ENCODE measurements at regions not wholly inside any gene's neighbourhood (a gene's known extent, or its start where the extent isn't known, plus 50 kb on each side); places are given as distances from the start of the nearest gene placed in this dataset.
A peak's percentile ranks its signal among the peaks of the same experiment; 100 is the strongest.

DNA sequence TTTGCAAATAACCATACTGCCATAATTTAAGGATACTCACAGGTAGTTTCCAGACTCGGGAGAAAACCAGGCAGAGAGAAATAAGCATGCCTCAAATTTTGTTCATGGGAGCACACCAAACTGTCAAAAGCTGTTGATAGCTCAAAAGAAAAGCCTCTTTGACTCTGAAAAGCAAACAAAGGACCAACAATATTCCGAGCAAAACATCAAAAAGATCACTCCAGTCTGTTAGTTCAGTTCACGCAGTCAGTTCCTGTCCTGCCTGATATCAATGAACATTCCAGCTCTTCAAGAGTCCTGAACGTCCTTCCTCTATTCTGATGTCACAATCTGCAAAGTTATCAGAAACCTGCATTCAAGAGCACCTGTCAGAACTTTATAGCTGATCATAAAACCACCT, 78.7 kb downstream of the RRM2 start:
- DNase-seq (ENCODE audit: low read depth): no peak

GRCh38 chr2:10202131-10202665, 79.7 kb downstream of the RRM2 start:
- no peak for DNase-seq (ENCODE audit: low read depth)

DNA sequence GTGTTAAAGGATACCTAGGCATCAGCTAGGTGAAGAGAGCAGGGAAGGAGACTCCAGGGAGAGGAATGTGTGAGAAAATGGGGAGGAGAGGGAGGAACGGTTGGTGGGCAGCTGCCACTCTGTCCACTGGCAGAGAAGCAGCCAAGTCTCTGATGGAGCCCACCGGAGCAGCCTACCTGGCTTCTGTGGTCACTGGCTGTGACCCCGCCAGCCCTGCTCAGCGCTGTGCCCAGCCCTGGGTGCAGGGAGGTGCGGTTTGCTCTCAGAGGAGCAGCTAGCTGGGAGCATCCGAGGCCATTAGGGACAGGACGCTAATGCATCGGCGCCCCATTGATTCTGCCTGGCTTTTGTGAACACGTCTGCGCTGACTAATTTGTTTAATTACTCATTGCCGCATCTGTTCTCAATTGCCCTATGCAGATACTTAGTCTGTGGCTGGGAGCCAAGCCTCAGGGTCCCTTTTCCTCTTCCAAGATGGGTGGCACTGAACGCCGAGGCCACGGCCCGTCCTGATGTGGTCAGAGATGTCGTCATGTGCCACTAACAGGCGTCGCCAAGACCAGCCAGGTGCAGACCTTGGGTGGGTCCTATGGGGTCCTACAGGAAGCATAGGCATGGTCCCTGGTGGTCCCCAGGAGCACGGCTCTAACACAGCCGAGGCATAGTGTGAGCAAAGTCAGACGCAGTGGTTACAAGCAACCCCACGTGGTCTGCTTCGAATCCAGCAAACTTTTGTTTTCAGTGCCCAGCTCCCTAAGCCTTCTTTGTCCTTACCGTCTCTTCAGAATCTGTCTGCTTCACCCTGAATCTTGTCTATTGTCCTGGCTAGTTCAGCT, 82.0 kb downstream of the RRM2 start:
- DNase-seq (ENCODE audit: low read depth): no peak

DNA sequence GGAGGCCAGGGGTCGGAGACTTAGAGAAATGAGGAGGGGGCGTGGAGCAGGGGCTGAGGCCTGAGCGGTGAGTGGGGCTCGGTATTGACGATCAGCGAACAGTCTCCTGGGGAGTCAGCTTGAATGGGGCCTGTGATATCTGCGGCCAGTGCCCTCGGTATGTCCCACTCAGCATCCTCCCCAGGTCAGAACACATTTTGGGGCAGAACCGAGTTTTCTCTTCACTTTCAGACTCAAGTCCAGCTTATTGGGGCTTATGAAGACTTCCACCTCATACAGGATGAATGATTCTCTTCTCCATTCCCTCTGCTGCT, 82.6 kb downstream of the RRM2 start:
- no peak for DNase-seq (ENCODE audit: low read depth)

DNA sequence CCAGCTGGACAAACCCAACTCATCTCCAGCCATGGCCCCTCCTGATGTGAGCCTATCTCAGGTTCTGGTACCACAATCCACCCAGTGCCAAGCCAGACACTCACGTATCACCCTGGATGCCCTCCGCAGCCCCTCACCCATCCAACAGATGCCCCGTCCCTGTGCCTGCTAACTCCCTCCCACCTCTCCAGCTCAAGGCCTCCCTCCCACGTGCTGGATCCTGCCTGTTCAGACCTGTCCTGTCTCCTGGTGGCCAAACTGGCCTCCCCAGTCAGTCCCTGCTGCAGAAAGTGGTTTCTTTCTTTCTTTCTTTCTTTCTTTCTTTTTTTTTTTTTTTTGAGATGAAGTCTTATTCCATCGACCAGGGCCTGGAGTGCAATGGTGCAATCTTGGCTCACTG, 86.2 kb downstream of the RRM2 start:
- no peak for DNase-seq (ENCODE audit: low read depth)

DNA sequence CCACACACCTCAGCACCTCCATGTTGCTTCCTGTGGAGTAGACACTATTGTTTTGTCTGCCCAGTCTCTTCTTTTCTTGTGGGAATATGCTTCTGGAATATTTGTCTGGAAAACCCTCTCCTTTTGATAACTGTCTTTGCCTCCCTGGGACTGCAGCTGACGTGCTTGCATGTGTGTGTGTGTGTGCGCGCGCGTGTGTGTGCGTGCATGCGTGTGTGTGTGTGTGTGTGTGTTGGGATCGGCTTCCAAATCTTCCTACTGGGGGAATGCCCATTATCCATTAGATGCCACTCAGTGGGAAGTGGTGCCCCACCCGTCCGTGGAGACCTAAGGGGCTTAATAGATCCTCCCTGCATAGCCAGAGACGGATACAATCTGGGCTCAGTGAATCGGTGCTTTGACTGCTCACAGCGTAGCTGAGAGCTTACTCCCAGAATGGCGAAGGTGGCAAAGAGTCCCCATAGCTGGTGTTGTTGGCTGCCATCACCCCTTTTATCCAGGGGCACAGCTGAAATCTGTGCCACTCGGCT, 86.9 kb downstream of the RRM2 start:
- no peak for DNase-seq (ENCODE audit: low read depth)

GRCh38 chr2:10210336-10210735, 87.8 kb downstream of the RRM2 start:
- no peak for DNase-seq (ENCODE audit: low read depth)

DNA sequence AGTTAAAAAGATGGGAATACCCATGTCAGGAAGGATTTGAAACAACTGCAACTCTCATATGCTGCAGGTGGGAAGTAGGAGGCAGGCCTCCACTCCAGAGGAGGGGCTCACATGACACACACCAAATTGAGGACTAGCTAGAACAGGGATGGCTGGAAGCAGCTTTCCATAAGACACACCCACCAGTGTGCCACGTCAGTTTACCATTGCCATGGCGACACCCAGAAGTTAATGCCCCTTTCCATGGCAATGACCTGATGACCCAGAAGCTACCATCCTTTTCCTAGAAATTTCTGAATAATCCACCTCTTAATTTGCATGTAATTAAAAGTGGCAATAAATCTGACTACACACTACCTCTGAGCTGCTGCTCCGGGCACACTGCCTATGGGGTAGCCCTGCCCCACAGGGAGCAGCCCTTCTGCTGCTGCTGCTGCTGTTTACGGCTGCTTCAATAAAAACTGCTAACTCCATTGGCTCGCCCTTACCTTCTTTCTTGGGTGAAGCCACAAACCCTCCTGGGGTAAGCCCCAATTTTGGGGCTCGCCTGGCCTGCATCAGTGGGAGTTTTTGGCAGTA, 89.4 kb downstream of the RRM2 start:
- no peak for DNase-seq (ENCODE audit: low read depth)

DNA sequence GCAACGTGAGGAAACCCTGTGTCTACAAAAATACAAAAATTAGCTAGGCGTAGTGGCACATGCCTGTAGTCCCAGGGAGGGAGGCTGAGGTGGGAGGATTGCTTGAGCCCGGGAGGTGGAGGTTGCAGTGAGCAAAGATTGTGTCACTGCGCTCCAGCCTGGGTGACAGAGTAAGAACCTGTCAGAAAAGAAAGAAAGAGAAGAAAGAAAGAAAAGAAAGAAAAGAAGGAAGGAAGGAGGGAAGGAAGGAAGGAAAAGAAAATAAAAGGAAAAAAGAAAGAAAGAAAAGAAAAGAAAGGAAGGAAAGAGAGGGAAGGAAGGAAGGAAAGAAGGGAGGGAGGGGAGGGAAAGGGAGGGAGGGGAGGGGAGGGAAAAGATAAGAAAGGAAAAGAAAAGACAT, 89.9 kb upstream of the HPCAL1 start:
- DNase-seq (ENCODE audit: low read depth): no peak

DNA sequence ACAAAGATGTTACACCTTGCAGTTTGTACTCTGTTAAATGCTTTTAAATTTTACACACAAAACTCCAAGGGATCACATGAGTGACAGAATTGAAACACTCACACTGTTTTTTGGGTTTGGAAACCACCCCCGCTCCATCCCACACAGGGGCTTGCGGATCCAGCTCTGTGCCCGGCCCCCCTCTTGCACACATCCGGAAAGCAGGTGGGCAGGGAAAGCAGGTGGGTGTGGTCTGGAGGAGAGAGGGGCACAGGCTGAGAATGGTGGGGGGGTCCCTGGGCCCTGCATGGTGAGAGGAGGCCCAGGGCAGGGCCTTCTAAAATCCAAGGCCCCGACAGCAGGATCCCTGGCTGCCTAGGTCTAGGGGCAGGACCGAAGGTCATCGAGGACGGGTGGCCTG, 88.5 kb upstream of the HPCAL1 start:
- DNase-seq (ENCODE audit: low read depth): no peak

GRCh38 chr2:10215393-10215935, 87.2 kb upstream of the HPCAL1 start:
- DNase-seq (ENCODE audit: low read depth): no peak

- DNase-seq (ENCODE audit: low read depth): no peak
These were observed 85.8 kb upstream of the HPCAL1 start for GRCh38 chr2:10216677-10217488.

DNA sequence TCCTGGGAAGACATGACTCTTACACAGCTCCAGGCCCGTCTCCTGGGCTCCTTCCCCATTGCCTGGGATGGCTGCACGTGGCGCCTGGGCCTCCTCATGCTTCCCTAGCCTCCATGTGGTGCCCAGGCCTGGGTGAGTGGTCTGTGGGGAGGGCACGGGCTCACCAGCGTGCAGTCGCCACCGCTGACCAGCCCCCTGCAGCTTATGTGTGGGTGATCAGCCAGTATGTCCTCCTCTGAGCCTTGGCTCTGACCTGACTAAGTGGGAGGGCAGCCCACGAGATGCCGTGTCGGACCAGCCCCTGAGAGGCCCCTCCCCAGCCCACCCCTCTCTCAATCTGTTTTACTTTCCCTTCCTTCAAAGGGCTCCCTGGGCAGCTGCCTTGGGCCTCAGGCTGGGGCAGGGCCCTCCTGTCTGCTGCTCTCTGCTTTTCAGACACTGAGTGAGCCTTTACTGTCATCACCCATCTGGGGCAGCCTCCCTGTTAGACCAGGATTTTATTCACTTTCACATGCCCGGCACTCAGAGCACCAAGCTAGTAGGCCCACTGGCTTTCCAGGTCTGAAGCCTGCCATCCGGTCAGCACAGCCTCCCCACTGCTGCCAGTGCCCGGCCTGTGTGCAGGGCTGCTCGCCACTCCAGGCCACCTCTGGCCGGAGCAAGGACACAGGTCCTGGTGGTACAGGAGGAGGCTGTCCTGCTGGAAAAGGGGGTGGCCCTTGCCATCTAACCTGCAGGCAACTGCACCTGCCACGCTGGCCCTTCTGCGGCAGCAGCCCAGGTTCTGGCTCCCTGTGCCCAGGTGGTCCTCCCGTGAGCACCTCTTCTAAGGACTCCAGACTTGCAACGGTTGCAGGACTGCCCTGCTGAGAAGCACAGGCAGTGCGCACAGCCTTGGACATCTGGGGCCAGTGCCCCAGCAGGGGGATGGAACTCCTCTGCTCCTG, 84.9 kb upstream of the HPCAL1 start:
- DNase-seq (ENCODE audit: low read depth): no peak

DNA sequence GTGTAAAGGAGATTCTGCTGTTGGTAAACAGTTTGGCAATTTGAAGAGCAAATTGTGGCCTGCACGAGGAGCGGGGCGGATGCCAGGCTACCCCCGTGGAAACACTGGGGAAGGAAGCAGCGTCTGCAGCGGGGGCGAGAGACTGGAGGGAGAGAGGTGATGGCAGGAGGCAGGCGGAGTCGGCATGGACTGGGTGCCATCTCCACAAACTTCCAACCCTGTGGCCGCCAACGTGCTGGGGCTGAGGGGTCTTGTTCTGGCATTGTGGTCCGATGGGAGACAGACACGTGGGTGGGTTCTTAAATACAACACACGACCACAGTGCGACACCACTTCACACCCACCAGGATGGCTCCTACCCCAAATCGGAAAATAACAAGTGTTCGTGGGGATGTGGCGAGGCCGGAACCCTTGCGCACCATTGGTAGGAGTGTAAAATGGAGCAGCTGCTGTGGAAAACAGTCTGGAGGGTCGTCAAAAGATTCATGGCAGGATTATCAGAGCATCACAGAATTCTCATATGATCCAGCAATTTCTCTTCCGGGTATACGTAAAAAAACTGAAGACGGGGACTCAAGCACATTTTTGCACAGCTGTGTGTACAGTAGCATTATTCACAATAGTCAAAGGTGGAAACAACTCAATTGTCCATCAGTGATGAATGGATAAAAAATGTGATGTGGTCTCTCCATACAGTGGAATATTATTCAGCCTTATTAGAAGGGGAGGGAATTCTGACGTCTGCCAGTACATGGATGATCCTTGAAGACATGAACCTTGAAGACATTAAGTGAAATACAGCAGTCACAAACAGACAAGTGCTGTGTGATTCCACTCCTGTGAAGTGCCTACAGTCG, 82.4 kb upstream of the HPCAL1 start:
- no peak for DNase-seq (ENCODE audit: low read depth)

GRCh38 chr2:10220902-10221391, 81.8 kb upstream of the HPCAL1 start:
- DNase-seq (ENCODE audit: low read depth): peak; percentile 28

DNA sequence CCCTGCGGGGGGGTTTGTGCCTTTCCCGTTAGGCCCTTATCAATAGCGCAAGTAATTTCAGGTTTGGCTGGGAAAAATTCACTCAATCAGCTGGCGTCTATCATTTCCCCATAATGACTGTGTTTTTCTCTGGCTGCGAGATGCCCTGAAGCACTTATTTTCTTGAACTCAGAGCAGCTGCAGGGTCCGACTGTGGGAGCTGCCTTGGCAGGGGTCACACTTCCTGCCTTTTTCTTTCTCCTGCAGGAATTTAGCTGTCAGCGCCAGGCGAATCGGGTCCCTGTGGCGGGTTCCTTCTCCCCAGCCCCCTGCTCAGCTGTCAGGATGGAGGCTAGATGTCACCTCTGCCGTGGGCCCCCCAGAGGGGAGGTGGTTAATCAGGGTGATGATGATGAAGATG, 81.3 kb upstream of the HPCAL1 start:
- no peak for DNase-seq (ENCODE audit: low read depth)

GRCh38 chr2:10221976-10222870, 80.5 kb upstream of the HPCAL1 start:
- no peak for DNase-seq (ENCODE audit: low read depth)

GRCh38 chr2:10223471-10223870, 79.2 kb upstream of the HPCAL1 start:
- no peak for DNase-seq (ENCODE audit: low read depth)
